H1 (cell line): ENCODE measurements at regions not wholly inside any gene's neighbourhood (a gene's known extent, or its start where the extent isn't known, plus 50 kb on each side); places are given as distances from the start of the nearest gene placed in this dataset.

ENCODE experiments used
- CTCF ChIA-PET: fragments of 300-600 bp; sonication (Branson Sonifier 250); formaldehyde crosslinking; loops from one replicate; lab custom pipeline; 2021; ENCODE audit not compliant: partially characterized antibody; lab: Charles Lee
- POLR2A ChIA-PET: fragments of 300-600 bp; sonication (Branson Sonifier 250); formaldehyde crosslinking; loops from one replicate; lab custom pipeline; 2021; ENCODE audit warnings: inconsistent platforms; ENCODE audit not compliant: partially characterized antibody; lab: Charles Lee
- DNase-seq, 2 experiments: peaks; one replicate each; pipeline versions ENCODE4 v3.0.0 to v3.0.0-alpha.2; 2010 to 2022; ENCODE audit warnings: low spot score in 2 of 2, low read depth in 1 of 2, mixed read lengths in 1 of 2
- FAIRE-seq: peaks from 2 replicates; lab custom pipeline; 2011; peaks lifted over from hg19 to GRCh38; lab: Jason Lieb, UNC
- H2AFZ ChIP-seq: 2 replicates; pipeline ENCODE4 v1.8.1; 2012; ENCODE audit warnings: low read length, inconsistent platforms
- H2AK5ac ChIP-seq: 2 replicates; pipeline ENCODE4 v1.6.1; 2013; ENCODE audit warnings: low read depth, low read length
- H2BK120ac ChIP-seq: replicated peaks from 2 replicates; pipeline ENCODE3; 2013; ENCODE audit warnings: low read depth, low read length, inconsistent platforms
- H2BK12ac ChIP-seq: 2 replicates; pipeline ENCODE4 v1.6.1; 2013; ENCODE audit warnings: low read depth, low read length
- H2BK15ac ChIP-seq: 2 replicates; pipeline ENCODE4 v1.6.1; 2013; ENCODE audit warnings: low read length
- H2BK20ac ChIP-seq: 2 replicates; pipeline ENCODE4 v1.6.1; 2013; ENCODE audit warnings: low read length
- H2BK5ac ChIP-seq: 2 replicates; pipeline ENCODE4 v1.6.1; 2013; ENCODE audit warnings: low read depth, low read length
- H3K14ac ChIP-seq: 2 replicates; pipeline ENCODE4 v1.6.1; 2013; ENCODE audit warnings: inconsistent platforms; ENCODE audit not compliant: insufficient read length
- H3K18ac ChIP-seq: 2 replicates; pipeline ENCODE4 v1.6.1; 2013; ENCODE audit warnings: low read length; ENCODE audit errors: extremely low read depth
- H3K23ac ChIP-seq: 2 replicates; pipeline ENCODE4 v1.6.1; 2013; ENCODE audit warnings: inconsistent platforms; ENCODE audit not compliant: insufficient read length
- H3K23me2 ChIP-seq: 2 replicates; pipeline ENCODE4 v1.6.1; 2013; ENCODE audit warnings: low read depth, low read length
- H3K27ac ChIP-seq: 2 replicates; pipeline ENCODE4 v1.6.1; 2011; ENCODE audit warnings: low read depth, low read length, inconsistent platforms
- H3K27me3 ChIP-seq, 4 experiments: replicated peaks in 1 of 4; 1 replicate in 1 of 4; 2 replicates in 3 of 4; pipeline versions ENCODE4 v1.6.1 to v1.8.1; 2011 to 2013; ENCODE audit warnings: low read length in 3 of 4, mild to moderate bottlenecking in 3 of 4, inconsistent platforms in 2 of 4, mixed read lengths in 2 of 4, moderate library complexity in 1 of 4; ENCODE audit not compliant: control insufficient read depth in 3 of 4, insufficient read depth in 3 of 4; ENCODE audit errors: extremely low read depth in 1 of 4
- H3K36me3 ChIP-seq, 4 experiments: 2 replicates each; pipeline versions ENCODE4 v1.6.1 to v1.8.1; 2011 to 2013; ENCODE audit warnings: mild to moderate bottlenecking in 4 of 4, low read length in 3 of 4, moderate library complexity in 2 of 4, control low read depth in 1 of 4, inconsistent platforms in 1 of 4; ENCODE audit not compliant: insufficient read depth in 4 of 4, control insufficient read depth in 2 of 4
- H3K4ac ChIP-seq: replicated peaks from 2 replicates; pipeline ENCODE3; 2013; ENCODE audit warnings: low read length, low read depth, mixed read lengths, inconsistent platforms; ENCODE audit not compliant: insufficient read length
- H3K4me1 ChIP-seq, 4 experiments: replicated peaks in 1 of 4; 1 replicate in 1 of 4; 2 replicates in 3 of 4; pipeline versions ENCODE4 v1.6.1 to v1.8.1; 2011 to 2013; ENCODE audit warnings: low read length in 3 of 4, inconsistent platforms in 2 of 4, mixed read lengths in 1 of 4; ENCODE audit not compliant: insufficient read depth in 4 of 4, control insufficient read depth in 3 of 4
- H3K4me2 ChIP-seq, 2 experiments: 2 replicates each; pipeline versions ENCODE4 v1.6.1 to v1.8.1; 2011 to 2013; ENCODE audit warnings: low read depth in 2 of 2, low read length in 2 of 2, control low read depth in 1 of 2, inconsistent platforms in 1 of 2, mild to moderate bottlenecking in 1 of 2; ENCODE audit not compliant: insufficient read depth in 1 of 2
- H3K4me3 ChIP-seq, 4 experiments: fragments of 200-600, 300-600 bp in 1 of 4; sonication (generic), shearing (Covaris generic), sonication (Bioruptor Twin) in 1 of 4; 2 replicates each; pipeline versions ENCODE4 v1.5.1 to v1.8.1; 2011 to 2016; ENCODE audit warnings: low read length in 4 of 4, low read depth in 3 of 4, control low read depth in 2 of 4, inconsistent platforms in 2 of 4, mild to moderate bottlenecking in 2 of 4, mixed read lengths in 1 of 4, moderate library complexity in 1 of 4; ENCODE audit not compliant: insufficient read depth in 2 of 4; ENCODE audit errors: extremely low read depth in 1 of 4
- H3K56ac ChIP-seq: replicated peaks from 2 replicates; pipeline ENCODE3; 2013; ENCODE audit warnings: low read depth, mild to moderate bottlenecking, mixed read lengths, low read length, inconsistent platforms; ENCODE audit not compliant: insufficient read length
- H3K79me1 ChIP-seq: 2 replicates; pipeline ENCODE4 v1.6.1; 2013; ENCODE audit warnings: low read depth, low read length, control low read depth
- H3K79me2 ChIP-seq, 2 experiments: 2 replicates each; pipeline versions ENCODE4 v1.6.1 to v1.8.1; 2012 to 2013; ENCODE audit warnings: low read length in 2 of 2, mild to moderate bottlenecking in 2 of 2, inconsistent platforms in 1 of 2; ENCODE audit not compliant: insufficient read depth in 2 of 2, control insufficient read depth in 1 of 2
- H3K9ac ChIP-seq, 4 experiments: replicated peaks in 1 of 4; 1 replicate in 1 of 4; 2 replicates in 3 of 4; pipeline versions ENCODE4 v1.6.1 to v1.8.1; 2011 to 2013; ENCODE audit warnings: low read depth in 3 of 4, low read length in 3 of 4, control low read depth in 2 of 4, mild to moderate bottlenecking in 2 of 4, moderate library complexity in 2 of 4, inconsistent platforms in 1 of 4; ENCODE audit errors: extremely low read depth in 1 of 4
- H3K9me3 ChIP-seq, 2 experiments: 2 replicates each; pipeline versions ENCODE4 v1.6.1 to v1.8.1; 2012 to 2013; ENCODE audit warnings: mild to moderate bottlenecking in 2 of 2, moderate library complexity in 2 of 2, control low read depth in 1 of 2, inconsistent platforms in 1 of 2, low read depth in 1 of 2, low read length in 1 of 2, mixed read lengths in 1 of 2; ENCODE audit not compliant: insufficient read depth in 2 of 2
- H4K20me1 ChIP-seq, 2 experiments: replicated peaks in 1 of 2; 2 replicates each; pipeline versions ENCODE3 to v1.8.1; 2011 to 2013; ENCODE audit warnings: inconsistent platforms in 2 of 2, low read length in 2 of 2, mild to moderate bottlenecking in 1 of 2; ENCODE audit not compliant: insufficient read depth in 2 of 2, control insufficient read depth in 1 of 2
- H4K5ac ChIP-seq: 2 replicates; pipeline ENCODE4 v1.6.1; 2013; ENCODE audit warnings: low read length, low read depth, mixed read lengths, inconsistent platforms; ENCODE audit not compliant: insufficient read length
- H4K8ac ChIP-seq: 2 replicates; pipeline ENCODE4 v1.8.0; 2013; ENCODE audit warnings: mild to moderate bottlenecking, moderate library complexity, low read length, inconsistent platforms; ENCODE audit not compliant: insufficient read depth; ENCODE audit errors: extremely low read depth
- H4K91ac ChIP-seq: replicated peaks from 2 replicates; pipeline ENCODE3; 2013; ENCODE audit warnings: low read length, mixed read lengths, inconsistent platforms; ENCODE audit not compliant: insufficient read length
- EGR1 ChIP-seq: IDR thresholded peaks from 2 replicates; pipeline ENCODE4 v1.6.1; 2011; ENCODE audit warnings: low read depth, low read length, borderline replicate concordance
- EP300 ChIP-seq, 2 experiments: IDR thresholded peaks; 1 replicate in 1 of 2; 2 replicates in 1 of 2; pipeline ENCODE4 v1.6.1; 2011 to 2012; ENCODE audit warnings: low read depth in 2 of 2, low read length in 2 of 2, mild to moderate bottlenecking in 2 of 2, borderline replicate concordance in 1 of 2, inconsistent platforms in 1 of 2, moderate library complexity in 1 of 2
- KDM1A ChIP-seq: fragments of 200-600, 300-600 bp; sonication (generic); IDR thresholded peaks from 2 replicates; pipeline ENCODE4 v1.7.1; 2016; ENCODE audit warnings: mild to moderate bottlenecking, low read length, borderline replicate concordance
- PHF8 ChIP-seq: fragments of 200-600 bp; sonication (generic); conservative IDR thresholded peaks from 2 replicates; pipeline ENCODE4 v1.7.1; 2012; ENCODE audit warnings: low read depth, mild to moderate bottlenecking, inconsistent platforms, low read length, moderate library complexity
- RBBP5 ChIP-seq: IDR thresholded peaks from 2 replicates; pipeline ENCODE4 v1.7.1; 2012; ENCODE audit warnings: low read depth, mild to moderate bottlenecking, inconsistent platforms, low read length, moderate library complexity, borderline replicate concordance
- SIX5 ChIP-seq: IDR thresholded peaks from 2 replicates; pipeline ENCODE4 v1.6.1; 2011; ENCODE audit warnings: mild to moderate bottlenecking, low read depth, low read length
- WGBS, 2 experiments: shearing (Covaris generic) in 1 of 2; methylation state at CpG; one replicate each; pipeline versions ENCODE4 v1.1.6 to v1.1.7; 2013 to 2015; ENCODE audit warnings: low lambda C conversion rate in 2 of 2, mixed read lengths in 2 of 2, inconsistent platforms in 1 of 2, low coverage in 1 of 2, missing lambda C conversion rate in 1 of 2; ENCODE audit not compliant: insufficient replicate concordance in 2 of 2, insufficient coverage in 1 of 2, insufficient read length in 1 of 2; ENCODE audit errors: extremely low coverage in 1 of 2, missing lambda C conversion rate in 1 of 2; 5-methylcytosine and 5-hydroxymethylcytosine counted together

DNA sequence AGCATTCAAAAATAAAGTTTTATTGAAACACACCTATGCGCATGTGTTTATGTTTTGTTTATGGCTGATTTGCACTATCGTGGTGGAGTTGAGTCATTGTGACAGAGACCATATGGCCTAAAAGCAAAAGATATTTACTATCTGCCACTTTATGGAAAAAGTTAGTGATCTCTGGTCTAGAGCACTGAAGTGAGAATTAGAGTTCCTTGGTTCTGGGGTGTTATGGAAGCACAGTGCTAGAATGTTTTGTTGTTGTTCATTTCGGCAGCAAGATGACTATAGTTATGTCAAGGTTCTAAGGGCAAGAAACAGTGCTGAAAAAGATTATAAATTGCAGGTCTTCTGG lies 416.5 kb downstream of the SLC4A3 start:
- no peak for FAIRE-seq
- TF ChIP-seq RBBP5 = no peak
- no peak for TF ChIP-seq PHF8
- TF ChIP-seq EGR1 = no peak
- no peak for TF ChIP-seq SIX5
- no peak for TF ChIP-seq KDM1A
- TF ChIP-seq EP300 (IDR thresholded peaks at IDR 0.05; ENCODE audit: borderline replicate concordance in 1 of 2, low read depth in 2 of 2, low read length in 2 of 2) = no peak

More for the DNA sequence above, 416.5 kb downstream of the SLC4A3 start:
- ChIA-PET CTCF (no interaction called here), POLR2A (no interaction called here)
- Histone ChIP-seq H3K27ac (no peak overlapping the region), H2BK15ac (no peak overlapping the region), H2BK5ac (no peak overlapping the region), H3K36me3 (no peaks in the 10 kb centered on the region), H2BK20ac (no peak overlapping the region), H3K18ac (no peak overlapping the region), H3K4ac (no peak overlapping the region), H3K79me1 (no peaks in the 10 kb centered on the region), H3K23ac (no peak overlapping the region), H3K4me1 (peaks cover 2 to 5% (median 4%) of the 10 kb centered on the region in 4 experiments; a peak in 5 of 7 replicates), H3K79me2 (no peaks in the 10 kb centered on the region), H2BK120ac (no peak overlapping the region), H2AK5ac (no peak overlapping the region), H3K4me2 (no peak overlapping the region), H4K91ac (no peak overlapping the region), H3K4me3 (no peak overlapping the region), H4K8ac (no peak overlapping the region), H3K56ac (no peak overlapping the region), H2BK12ac (no peak overlapping the region), H4K20me1 (no peaks in the 10 kb centered on the region), H3K23me2 (no peaks in the 10 kb centered on the region), H3K9me3 (no peaks in the 10 kb centered on the region), H3K14ac (no peak overlapping the region), H4K5ac (no peak overlapping the region), H3K27me3 (no peaks in the 10 kb centered on the region), H2AFZ (no peak overlapping the region), H3K9ac (no peak overlapping the region)
- DNase-seq = no peak
- 87% methylated on average over 3 of the region's 3 CpGs; no CpG with 5 or more reads in 1 of the 2 experiments for WGBS, 2 experiments
